GM13977 (cell line): ENCODE measurements at regions not wholly inside any gene's neighbourhood (a gene's known extent, or its start where the extent isn't known, plus 50 kb on each side); places are given as distances from the start of the nearest gene placed in this dataset.

Source experiments
- DNase-seq: peaks from one replicate; pipeline ENCODE4 v3.0.0; 2012; ENCODE audit warnings: low spot score
- CTCF ChIP-seq: IDR thresholded peaks from 2 replicates; pipeline ENCODE4 v1.5.1; 2012; ENCODE audit warnings: mild to moderate bottlenecking, control low read depth; ENCODE audit not compliant: insufficient read depth; ENCODE audit errors: extremely low read depth, missing control alignments
- in situ Hi-C: fragments of 300-500 bp; cut with MboI; formaldehyde crosslinking; loops from one replicate; pipeline ENCODE4 v1.12.0; 2022; ENCODE audit warnings: low sequenced_read_pairs, low pct_unique_long_range_greater_than_20kb, mixed read lengths, inconsistent platforms; ENCODE audit not compliant: unreplicated experiment

- in situ Hi-C loops: no loop called here
- no peak for DNase-seq
Observed at GRCh38 chr9:89821081-89821480, 216.3 kb downstream of the GADD45G start.

GRCh38 chr9:89822996-89823395 lies 218.2 kb downstream of the GADD45G start:
- no peak for TF ChIP-seq CTCF
- no peak for DNase-seq

More at GRCh38 chr9:89821081-89821480, 216.3 kb downstream of the GADD45G start:
- no peak for TF ChIP-seq CTCF

GRCh38 chr9:89825669-89826068 lies 220.9 kb downstream of the GADD45G start:
- DNase-seq: no peak
- TF ChIP-seq CTCF: no peak
- in situ Hi-C loops: no loop called here

More at GRCh38 chr9:89822996-89823395, 218.2 kb downstream of the GADD45G start:
- in situ Hi-C loops: no loop called here

GRCh38 chr9:89826186-89826585 lies 221.4 kb downstream of the GADD45G start:
- in situ Hi-C loops: no loop called here

GRCh38 chr9:89829346-89829745 lies 224.5 kb downstream of the GADD45G start:
- in situ Hi-C loops: no loop called here
- no peak for DNase-seq
- no peak for TF ChIP-seq CTCF

More at GRCh38 chr9:89826186-89826585, 221.4 kb downstream of the GADD45G start:
- TF ChIP-seq CTCF: no peak
- DNase-seq: no peak

GRCh38 chr9:89835666-89836065 lies 230.9 kb downstream of the GADD45G start:
- TF ChIP-seq CTCF: no peak
- in situ Hi-C loops: no loop called here

More at GRCh38 chr9:89835666-89836065, 230.9 kb downstream of the GADD45G start:
- no peak for DNase-seq
